ENCODE measurements at regions not wholly inside any gene's neighbourhood (a gene's known extent, or its start where the extent isn't known, plus 50 kb on each side); places are given as distances from the start of the nearest gene placed in this dataset.

- intact Hi-C loops (cut with micrococcal nuclease), result no loop called here
These were observed 113.6 kb upstream of the EEA1 start for GRCh38 chr12:93042684-93043083.

GRCh38 chr12:93043192-93043876 is 114.2 kb upstream of the EEA1 start:
- intact Hi-C loops (cut with micrococcal nuclease), result no loop called here

GRCh38 chr12:93043877-93044209 is 114.7 kb upstream of the EEA1 start:
- intact Hi-C loops (cut with micrococcal nuclease), result no loop called here

GRCh38 chr12:93047118-93047517 is 118.0 kb upstream of the EEA1 start:
- intact Hi-C loops (cut with micrococcal nuclease), result no loop called here

- intact Hi-C loops (cut with micrococcal nuclease), result no loop called here
These were observed 119.6 kb upstream of the EEA1 start for GRCh38 chr12:93048656-93049055.

- intact Hi-C loops (cut with micrococcal nuclease), result no loop called here
These were observed 121.1 kb upstream of the EEA1 start for GRCh38 chr12:93050026-93050747.

- intact Hi-C loops (cut with micrococcal nuclease), result no loop called here
These were observed 121.6 kb upstream of the EEA1 start for GRCh38 chr12:93050748-93051081.

GRCh38 chr12:93054021-93054420 is 124.9 kb upstream of the EEA1 start:
- intact Hi-C loops (cut with micrococcal nuclease), result no loop called here

- intact Hi-C loops (cut with micrococcal nuclease), result no loop called here
These were observed 126.1 kb upstream of the EEA1 start for GRCh38 chr12:93055221-93055620.

- intact Hi-C loops (cut with micrococcal nuclease), result no loop called here
These were observed 128.0 kb upstream of the EEA1 start for GRCh38 chr12:93056971-93057535.

- intact Hi-C loops (cut with micrococcal nuclease), result no loop called here
These were observed 129.2 kb upstream of the EEA1 start for GRCh38 chr12:93058280-93058679.

- intact Hi-C loops (cut with micrococcal nuclease), result no loop called here
These were observed 130.2 kb upstream of the EEA1 start for GRCh38 chr12:93059288-93059687.

- intact Hi-C loops (cut with micrococcal nuclease), result no loop called here
These were observed 131.0 kb upstream of the EEA1 start for GRCh38 chr12:93059925-93060665.

GRCh38 chr12:93060666-93061472 is 131.8 kb upstream of the EEA1 start:
- intact Hi-C loops (cut with micrococcal nuclease), result no loop called here

- intact Hi-C loops (cut with micrococcal nuclease), result no loop called here
These were observed 132.7 kb upstream of the EEA1 start for GRCh38 chr12:93061473-93062419.

- intact Hi-C loops (cut with micrococcal nuclease), result no loop called here
These were observed 136.8 kb upstream of the EEA1 start for GRCh38 chr12:93065896-93066295.

GRCh38 chr12:93072340-93072739 is 143.2 kb upstream of the EEA1 start:
- intact Hi-C loops (cut with micrococcal nuclease), result no loop called here

GRCh38 chr12:93073324-93073723 is 144.2 kb upstream of the EEA1 start:
- intact Hi-C loops (cut with micrococcal nuclease), result no loop called here

GRCh38 chr12:93078059-93078458 is 149.0 kb upstream of the EEA1 start:
- intact Hi-C loops (cut with micrococcal nuclease), result no loop called here

GRCh38 chr12:93078577-93078976 is 149.5 kb upstream of the EEA1 start:
- intact Hi-C loops (cut with micrococcal nuclease), result no loop called here

Data from T-helper 2 cell treated with Interferon-gamma antibody and Interleukin-4, amounts not matched to agents 100 ng/mL and 5 ng/mL, for 36 hours (primary cell).